CD4-positive, alpha-beta memory T cell (primary cell): ENCODE measurements at regions not wholly inside any gene's neighbourhood (a gene's known extent, or its start where the extent isn't known, plus 50 kb on each side); places are given as distances from the start of the nearest gene placed in this dataset.

ENCODE experiments used
- CTCF ChIA-PET: fragments of 350-600 bp; sonication (Branson Sonifier 250); formaldehyde crosslinking; loops from one replicate; lab custom pipeline; 2021; ENCODE audit warnings: inconsistent platforms; ENCODE audit not compliant: partially characterized antibody; lab: Charles Lee
- POLR2A ChIA-PET: fragments of 350-600 bp; sonication (Branson Sonifier 250); formaldehyde crosslinking; loops from one replicate; lab custom pipeline; 2021; ENCODE audit not compliant: partially characterized antibody; lab: Charles Lee
- DNase-seq, 5 donors: peaks; one replicate each; pipeline versions ENCODE4 v3.0.0 to v3.0.0-alpha.2; 2020 to 2022; ENCODE audit warnings: mixed read lengths in 1 of 5
- H3K27ac ChIP-seq: one replicate; pipeline ENCODE4 v1.7.0; 2013; ENCODE audit warnings: low read depth, low read length
- H3K27me3 ChIP-seq: 2 replicates; pipeline ENCODE4 v1.7.0; 2013; ENCODE audit warnings: mild to moderate bottlenecking, low read length, moderate library complexity; ENCODE audit not compliant: insufficient read depth
- H3K36me3 ChIP-seq: 2 replicates; pipeline ENCODE4 v1.7.0; 2013; ENCODE audit warnings: mild to moderate bottlenecking, low read length, moderate library complexity; ENCODE audit not compliant: insufficient read depth
- H3K4me1 ChIP-seq: 2 replicates; pipeline ENCODE4 v1.7.0; 2013; ENCODE audit warnings: mild to moderate bottlenecking, low read length, moderate library complexity; ENCODE audit not compliant: insufficient read depth
- H3K4me3 ChIP-seq, 2 donors: one replicate each; pipeline ENCODE4 v1.7.0; 2013; ENCODE audit warnings: low read length in 2 of 2, mild to moderate bottlenecking in 1 of 2
- H3K9me3 ChIP-seq, 2 donors: one replicate each; pipeline ENCODE4 v1.7.0; 2013; ENCODE audit warnings: low read length in 2 of 2, control low read depth in 1 of 2; ENCODE audit not compliant: control insufficient read depth in 1 of 2
- H3K27ac Mint-ChIP-seq, 7 donors: one replicate each; pipeline ENCODE4 v1.8.0; 2020 to 2021; ENCODE audit warnings: mixed read lengths in 7 of 7, mild to moderate bottlenecking in 6 of 7, inconsistent platforms in 3 of 7, moderate library complexity in 3 of 7
- H3K27me3 Mint-ChIP-seq, 2 donors: one replicate each; pipeline ENCODE4 v1.8.0; 2020 to 2021; ENCODE audit warnings: mixed read lengths in 2 of 2
- H3K36me3 Mint-ChIP-seq, 2 donors: one replicate each; pipeline ENCODE4 v1.8.0; 2020 to 2021; ENCODE audit warnings: mixed read lengths in 2 of 2, inconsistent platforms in 1 of 2, mild to moderate bottlenecking in 1 of 2
- H3K4me1 Mint-ChIP-seq, 4 donors: one replicate each; pipeline ENCODE4 v1.8.0; 2020 to 2021; ENCODE audit warnings: mixed read lengths in 4 of 4, mild to moderate bottlenecking in 1 of 4
- H3K4me3 Mint-ChIP-seq, 8 donors: one replicate each; pipeline ENCODE4 v1.8.0; 2020 to 2021; ENCODE audit warnings: mixed read lengths in 8 of 8, mild to moderate bottlenecking in 7 of 8, moderate library complexity in 6 of 8, inconsistent platforms in 3 of 8
- H3K9me3 Mint-ChIP-seq, 8 donors: one replicate each; pipeline ENCODE4 v1.8.0; 2020 to 2021; ENCODE audit warnings: mixed read lengths in 8 of 8, mild to moderate bottlenecking in 5 of 8, inconsistent platforms in 3 of 8, moderate library complexity in 1 of 8
- intact Hi-C: fragments of 100-400 bp; cut with micrococcal nuclease; formaldehyde crosslinking; loops from one replicate; pipeline ENCODE4 v1.15.1; 2023

GRCh38 chr5:3377176-3377575 is 218.5 kb upstream of the IRX1 start:
- Mint-ChIP-seq H3K4me3 (peak overlapping the region in 1 of 8 donors; percentile 6), H3K27ac (no peak overlapping the region), H3K4me1 (no peaks in the 10 kb centered on the region), H3K36me3 (no peaks in the 10 kb centered on the region), H3K9me3 (peaks cover 0 to 30% (median 11%) of the 10 kb centered on the region in 8 donors), H3K27me3 (no peaks in the 10 kb centered on the region)
- Histone ChIP-seq H3K27me3 (no peaks in the 10 kb centered on the region), H3K9me3 (peaks cover 0 to 9% of the 10 kb centered on the region in 2 donors), H3K4me1 (no peaks in the 10 kb centered on the region), H3K36me3 (no peaks in the 10 kb centered on the region), H3K4me3 (no peak overlapping the region), H3K27ac (no peak overlapping the region)
- no peak for DNase-seq
- intact Hi-C loops, result no loop called here
- ChIA-PET CTCF (no interaction called here), POLR2A (no interaction called here)

- Mint-ChIP-seq H3K36me3 (no peaks in the 10 kb centered on the region), H3K27ac (no peak overlapping the region), H3K9me3 (peaks cover 0 to 29% (median 13%) of the 10 kb centered on the region in 8 donors), H3K4me3 (no peak overlapping the region), H3K4me1 (no peaks in the 10 kb centered on the region), H3K27me3 (no peaks in the 10 kb centered on the region)
- H3K27me3 ChIP-seq, result no peaks in the 10 kb centered on the region
- DNase-seq, result no peak
- peaks cover 0 to 9% of the 10 kb centered on the region in 2 donors for H3K9me3 ChIP-seq
- ChIA-PET POLR2A (no interaction called here), CTCF (no interaction called here)
- H3K4me1 ChIP-seq, result no peaks in the 10 kb centered on the region
- H3K4me3 ChIP-seq, result no peak overlapping the region
- no peaks in the 10 kb centered on the region for H3K36me3 ChIP-seq
- intact Hi-C loops, result no loop called here
- no peak overlapping the region for H3K27ac ChIP-seq
Observed at GRCh38 chr5:3376611-3377010, 219.0 kb upstream of the IRX1 start.

- ChIA-PET POLR2A (no interaction called here), CTCF (no interaction called here)
- H3K36me3 ChIP-seq, result no peaks in the 10 kb centered on the region
- peaks cover 0 to 9% of the 10 kb centered on the region in 2 donors for H3K9me3 ChIP-seq
- no peaks in the 10 kb centered on the region for H3K27me3 ChIP-seq
- intact Hi-C loops, result no loop called here
- no peaks in the 10 kb centered on the region for H3K36me3 Mint-ChIP-seq
- no peaks in the 10 kb centered on the region for H3K4me1 ChIP-seq
- H3K4me3 ChIP-seq, result no peak overlapping the region
- no peaks in the 10 kb centered on the region for H3K27me3 Mint-ChIP-seq
- H3K27ac ChIP-seq, result no peak overlapping the region
- H3K4me3 Mint-ChIP-seq, result no peak overlapping the region
- H3K9me3 Mint-ChIP-seq, result peaks cover 0 to 29% (median 13%) of the 10 kb centered on the region in 8 donors
- H3K4me1 Mint-ChIP-seq, result no peaks in the 10 kb centered on the region
- no peak for DNase-seq
- no peak overlapping the region for H3K27ac Mint-ChIP-seq
Observed at GRCh38 chr5:3375586-3376311, 219.9 kb upstream of the IRX1 start.

DNA sequence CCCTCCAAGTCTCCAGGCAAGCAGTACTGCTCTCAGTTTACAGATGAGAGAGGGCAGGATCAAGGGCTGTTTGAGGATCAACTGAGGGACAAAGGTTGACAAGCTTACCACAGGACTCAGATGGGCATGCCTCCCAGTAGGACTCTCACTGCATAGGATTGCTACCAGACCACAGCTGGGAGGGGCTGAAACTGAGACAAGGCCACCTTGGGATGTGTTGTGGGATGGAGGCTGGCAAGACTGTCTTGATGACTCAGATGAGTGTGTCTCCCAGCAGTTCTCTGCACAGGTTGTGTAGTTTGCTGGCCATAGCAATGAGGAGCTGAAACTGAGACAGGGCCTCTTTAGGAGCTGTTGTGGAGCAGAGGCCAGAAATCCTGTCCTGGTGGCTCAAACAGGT is 222.2 kb upstream of the IRX1 start:
- Histone ChIP-seq H3K27ac (no peak overlapping the region), H3K4me1 (no peaks in the 10 kb centered on the region), H3K36me3 (no peaks in the 10 kb centered on the region), H3K27me3 (no peaks in the 10 kb centered on the region), H3K4me3 (no peak overlapping the region), H3K9me3 (peaks cover 0 to 9% of the 10 kb centered on the region in 2 donors)
- ChIA-PET CTCF (no interaction called here), POLR2A (no interaction called here)
- Mint-ChIP-seq H3K4me1 (no peaks in the 10 kb centered on the region), H3K36me3 (no peaks in the 10 kb centered on the region), H3K27me3 (no peaks in the 10 kb centered on the region), H3K27ac (no peak overlapping the region), H3K9me3 (peaks cover 0 to 35% (median 17%) of the 10 kb centered on the region in 8 donors), H3K4me3 (no peak overlapping the region)
- DNase-seq, result no peak
- intact Hi-C loops, result no loop called here

DNA sequence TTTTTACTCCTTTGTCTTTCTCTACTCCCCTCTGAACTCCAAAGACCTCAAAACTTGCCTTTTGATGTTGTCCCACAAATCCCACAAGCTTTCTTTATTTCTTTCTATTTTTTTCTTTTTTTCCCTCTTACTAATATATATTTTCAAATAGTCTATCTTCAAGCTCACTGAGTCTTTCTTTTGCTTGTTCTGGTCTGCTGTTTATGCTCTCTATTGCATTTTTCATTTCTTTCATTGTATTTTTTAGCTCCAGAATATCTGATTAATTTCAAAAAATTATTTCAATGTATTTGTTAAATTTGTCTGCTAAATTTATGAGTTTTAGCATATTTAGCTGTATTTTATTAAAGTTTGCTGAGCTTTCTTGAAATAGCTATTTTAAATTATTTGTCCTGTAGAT is 223.3 kb upstream of the IRX1 start:
- no peak overlapping the region for H3K27ac ChIP-seq
- ChIA-PET CTCF (no interaction called here), POLR2A (no interaction called here)
- peaks cover 0 to 9% of the 10 kb centered on the region in 2 donors for H3K9me3 ChIP-seq
- no peaks in the 10 kb centered on the region for H3K36me3 ChIP-seq
- peaks cover 0 to 37% (median 15%) of the 10 kb centered on the region in 8 donors for H3K9me3 Mint-ChIP-seq
- no peaks in the 10 kb centered on the region for H3K36me3 Mint-ChIP-seq
- no peak overlapping the region for H3K4me3 ChIP-seq
- H3K27ac Mint-ChIP-seq, result no peak overlapping the region
- no peak overlapping the region for H3K4me3 Mint-ChIP-seq
- no peaks in the 10 kb centered on the region for H3K4me1 Mint-ChIP-seq
- no peak for DNase-seq
- no peaks in the 10 kb centered on the region for H3K4me1 ChIP-seq
- H3K27me3 Mint-ChIP-seq, result no peaks in the 10 kb centered on the region
- intact Hi-C loops, result no loop called here
- no peaks in the 10 kb centered on the region for H3K27me3 ChIP-seq

GRCh38 chr5:3365501-3366215 is 230.0 kb upstream of the IRX1 start:
- Histone ChIP-seq H3K27me3 (no peaks in the 10 kb centered on the region), H3K4me1 (no peaks in the 10 kb centered on the region), H3K9me3 (no peaks in the 10 kb centered on the region), H3K4me3 (no peak overlapping the region), H3K27ac (no peak overlapping the region), H3K36me3 (no peaks in the 10 kb centered on the region)
- H3K27ac Mint-ChIP-seq, result no peak overlapping the region
- DNase-seq, result no peak
- H3K4me1 Mint-ChIP-seq, result no peaks in the 10 kb centered on the region
- CTCF ChIA-PET, result no interaction called here
- H3K36me3 Mint-ChIP-seq, result no peaks in the 10 kb centered on the region
- intact Hi-C loops, result no loop called here
- POLR2A ChIA-PET, result no interaction called here
- H3K9me3 Mint-ChIP-seq, result peaks cover 3 to 14% (median 6%) of the 10 kb centered on the region in 8 donors
- H3K27me3 Mint-ChIP-seq, result no peaks in the 10 kb centered on the region
- H3K4me3 Mint-ChIP-seq, result no peak overlapping the region

DNA sequence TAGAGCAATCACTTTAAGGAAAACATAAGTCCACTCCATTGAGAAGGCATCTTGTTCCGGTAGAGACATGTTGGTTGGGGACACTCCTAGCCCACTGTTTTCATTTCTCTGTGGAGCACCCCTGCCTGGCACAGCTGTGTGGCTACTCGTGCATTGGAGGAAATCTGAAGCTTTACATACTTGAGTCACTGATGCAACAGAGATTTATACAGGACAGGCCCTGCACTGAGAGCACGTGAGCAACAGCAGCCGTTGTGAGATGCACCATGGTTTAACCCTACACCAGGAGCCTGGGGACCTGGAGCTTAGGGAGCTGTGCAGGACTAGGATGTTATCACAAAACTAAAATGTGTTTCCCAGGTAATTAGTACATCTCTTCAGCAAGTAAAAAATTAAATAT is 230.7 kb upstream of the IRX1 start:
- Mint-ChIP-seq H3K36me3 (no peaks in the 10 kb centered on the region), H3K4me1 (no peaks in the 10 kb centered on the region), H3K27ac (no peak overlapping the region), H3K9me3 (peaks cover 3 to 14% (median 6%) of the 10 kb centered on the region in 8 donors), H3K4me3 (no peak overlapping the region), H3K27me3 (no peaks in the 10 kb centered on the region)
- Histone ChIP-seq H3K27ac (no peak overlapping the region), H3K4me3 (no peak overlapping the region), H3K9me3 (no peaks in the 10 kb centered on the region), H3K4me1 (no peaks in the 10 kb centered on the region), H3K27me3 (no peaks in the 10 kb centered on the region), H3K36me3 (no peaks in the 10 kb centered on the region)
- ChIA-PET POLR2A (no interaction called here), CTCF (no interaction called here)
- intact Hi-C loops, result no loop called here
- no peak for DNase-seq
